Gastrocnemius medialis (tissue), 4 donors: ENCODE measurements at regions not wholly inside any gene's neighbourhood (a gene's known extent, or its start where the extent isn't known, plus 50 kb on each side); places are given as distances from the start of the nearest gene placed in this dataset.

Experiments used
- POLR2A ChIP-seq, 2 donors: fragments of 450-650 bp; IDR thresholded peaks; one replicate each; pipeline ENCODE4 v1.6.1; 2017; ENCODE audit warnings: antibody characterized with exemption in 2 of 2, mild to moderate bottlenecking in 2 of 2, moderate library complexity in 2 of 2
- TF ChIP-seq, protein P1 (sequence below), 5 experiments: fragments of 450-650 bp in 3 of 5; fragments of 200-600 bp in 2 of 5; sonication (generic) in 2 of 5; IDR thresholded peaks in 4 of 5; conservative IDR thresholded peaks in 1 of 5; 1 replicate in 4 of 5; 2 replicates in 1 of 5; pipeline ENCODE4 v1.5.1; 2016 to 2019; ENCODE audit warnings: antibody characterized with exemption in 5 of 5, mild to moderate bottlenecking in 3 of 5, moderate library complexity in 3 of 5

DNA sequence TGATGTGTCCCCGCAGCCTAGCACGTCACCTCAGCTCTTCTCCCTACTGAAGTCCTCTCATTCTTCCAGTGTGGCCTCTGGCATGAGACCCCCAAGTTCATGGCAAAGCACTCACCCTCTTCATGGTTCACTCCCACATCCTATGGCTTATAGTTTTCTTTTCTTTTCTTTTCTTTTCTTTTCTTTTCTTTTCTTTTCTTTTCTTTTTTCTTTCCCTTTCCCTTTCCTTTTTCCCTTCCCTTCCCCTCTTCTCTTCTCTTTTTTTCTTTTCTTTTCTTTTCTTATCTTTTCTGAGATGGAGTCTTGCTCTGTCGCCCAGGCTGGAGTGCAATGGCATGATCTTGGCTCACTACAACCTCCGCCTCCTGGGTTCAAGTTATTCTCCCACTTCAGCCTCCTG lies 58.4 kb upstream of the NLRP1 start:
- TF ChIP-seq, protein P1, sequence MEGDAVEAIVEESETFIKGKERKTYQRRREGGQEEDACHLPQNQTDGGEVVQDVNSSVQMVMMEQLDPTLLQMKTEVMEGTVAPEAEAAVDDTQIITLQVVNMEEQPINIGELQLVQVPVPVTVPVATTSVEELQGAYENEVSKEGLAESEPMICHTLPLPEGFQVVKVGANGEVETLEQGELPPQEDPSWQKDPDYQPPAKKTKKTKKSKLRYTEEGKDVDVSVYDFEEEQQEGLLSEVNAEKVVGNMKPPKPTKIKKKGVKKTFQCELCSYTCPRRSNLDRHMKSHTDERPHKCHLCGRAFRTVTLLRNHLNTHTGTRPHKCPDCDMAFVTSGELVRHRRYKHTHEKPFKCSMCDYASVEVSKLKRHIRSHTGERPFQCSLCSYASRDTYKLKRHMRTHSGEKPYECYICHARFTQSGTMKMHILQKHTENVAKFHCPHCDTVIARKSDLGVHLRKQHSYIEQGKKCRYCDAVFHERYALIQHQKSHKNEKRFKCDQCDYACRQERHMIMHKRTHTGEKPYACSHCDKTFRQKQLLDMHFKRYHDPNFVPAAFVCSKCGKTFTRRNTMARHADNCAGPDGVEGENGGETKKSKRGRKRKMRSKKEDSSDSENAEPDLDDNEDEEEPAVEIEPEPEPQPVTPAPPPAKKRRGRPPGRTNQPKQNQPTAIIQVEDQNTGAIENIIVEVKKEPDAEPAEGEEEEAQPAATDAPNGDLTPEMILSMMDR (IDR thresholded peaks at IDR 0.05 in 4 of 5, conservative IDR thresholded peaks at IDR 0.05 in 1 of 5): no peak
- TF ChIP-seq POLR2A (IDR thresholded peaks at IDR 0.05): no peak
